Neural progenitor cell (in vitro differentiated cells): ENCODE measurements at regions not wholly inside any gene's neighbourhood (a gene's known extent, or its start where the extent isn't known, plus 50 kb on each side); places are given as distances from the start of the nearest gene placed in this dataset.

Source experiments
- DNase-seq: peaks from one replicate; pipeline ENCODE4 v3.0.0-alpha.2; 2016; ENCODE audit warnings: low spot score
- H2AFZ ChIP-seq: fragments of 200-600 bp; sonication (generic); replicated peaks from 2 replicates; pipeline ENCODE4 v1.6.1; 2016; ENCODE audit warnings: antibody characterized with exemption
- H3F3A ChIP-seq: fragments of 200-600 bp; sonication (generic); 2 replicates; pipeline ENCODE4 v1.6.1; 2016; ENCODE audit warnings: antibody characterized with exemption, low read depth
- H3K27ac ChIP-seq: fragments of 200-600 bp; sonication (generic); 2 replicates; pipeline ENCODE4 v1.5.1; 2016; ENCODE audit warnings: mild to moderate bottlenecking
- H3K27me3 ChIP-seq: fragments of 200-600 bp; sonication (generic); 2 replicates; pipeline ENCODE4 v1.6.1; 2016; ENCODE audit warnings: mild to moderate bottlenecking, moderate library complexity
- H3K36me3 ChIP-seq: fragments of 200-600 bp; sonication (generic); 2 replicates; pipeline ENCODE4 v1.5.1; 2016
- H3K4me1 ChIP-seq: fragments of 200-600 bp; sonication (generic); 2 replicates; pipeline ENCODE4 v1.6.1; 2016; ENCODE audit warnings: mixed run types
- H3K4me2 ChIP-seq: fragments of 200-600 bp; sonication (generic); 2 replicates; pipeline ENCODE4 v1.6.1; 2016
- H3K4me3 ChIP-seq: fragments of 200-600 bp; sonication (generic); 2 replicates; pipeline ENCODE4 v1.5.1; 2016
- H3K79me2 ChIP-seq: fragments of 200-600 bp; sonication (generic); 2 replicates; pipeline ENCODE4 v1.6.1; 2016; ENCODE audit warnings: low read depth
- H3K9ac ChIP-seq: fragments of 200-600 bp; sonication (generic); 2 replicates; pipeline ENCODE4 v1.6.1; 2016
- H3K9me3 ChIP-seq: fragments of 200-600 bp; sonication (generic); 2 replicates; pipeline ENCODE4 v1.5.1; 2016; ENCODE audit warnings: low read depth
- H4K20me1 ChIP-seq: fragments of 200-600 bp; sonication (generic); 2 replicates; pipeline ENCODE4 v1.6.1; 2016; ENCODE audit warnings: low read depth
- H3K27ac Mint-ChIP-seq: 3 replicates; pipeline ENCODE4 v1.8.0; 2021; ENCODE audit warnings: mixed read lengths
- H3K27me3 Mint-ChIP-seq: 2 replicates; pipeline ENCODE4 v1.8.0; 2022; ENCODE audit warnings: low read depth, mild to moderate bottlenecking, inconsistent platforms, moderate library complexity, mixed read lengths; ENCODE audit not compliant: insufficient read depth
- H3K36me3 Mint-ChIP-seq: 3 replicates; pipeline ENCODE4 v1.8.0; 2021; ENCODE audit warnings: mixed read lengths
- H3K4me1 Mint-ChIP-seq: 3 replicates; pipeline ENCODE4 v1.8.0; 2021; ENCODE audit warnings: mixed read lengths
- H3K4me3 Mint-ChIP-seq: 3 replicates; pipeline ENCODE4 v1.8.0; 2021; ENCODE audit warnings: mild to moderate bottlenecking, moderate library complexity, mixed read lengths
- H3K9me3 Mint-ChIP-seq: 3 replicates; pipeline ENCODE4 v1.8.0; 2020; ENCODE audit warnings: mixed read lengths
- CTCF ChIP-seq: fragments of 200-600 bp; sonication (generic); IDR thresholded peaks from 2 replicates; pipeline ENCODE4 v1.5.1; 2017; ENCODE audit warnings: antibody characterized with exemption, mild to moderate bottlenecking
- EZH2 ChIP-seq: fragments of 200-600 bp; sonication (generic); IDR thresholded peaks from 2 replicates; pipeline ENCODE4 v1.6.1; 2017; ENCODE audit warnings: antibody characterized with exemption, mild to moderate bottlenecking, moderate library complexity
- EZH2phosphoT487 ChIP-seq: fragments of 200-600 bp; sonication (generic); IDR thresholded peaks from 2 replicates; pipeline ENCODE4 v1.6.1; 2017; ENCODE audit warnings: antibody characterized with exemption

GRCh38 chr21:16473988-16474387 is 744.2 kb downstream of the USP25 start:
- no peaks in the 10 kb centered on the region for H3K27me3 ChIP-seq
- H3K4me1 Mint-ChIP-seq: no peaks in the 10 kb centered on the region
- peaks cover 18% of the 10 kb centered on the region for H3K36me3 Mint-ChIP-seq
- no peaks in the 10 kb centered on the region for H3F3A ChIP-seq
- no peak for TF ChIP-seq CTCF
- no peak for TF ChIP-seq EZH2
- TF ChIP-seq EZH2phosphoT487: no peak
- peaks cover 13% of the 10 kb centered on the region for H3K9me3 Mint-ChIP-seq
- DNase-seq: no peak
- no peak overlapping the region for H3K27ac Mint-ChIP-seq
- no peak overlapping the region for H3K4me2 ChIP-seq
- H3K4me3 Mint-ChIP-seq: no peak overlapping the region
- no peak overlapping the region for H3K27ac ChIP-seq
- H3K36me3 ChIP-seq: no peaks in the 10 kb centered on the region
- H2AFZ ChIP-seq: no peak overlapping the region
- H3K9ac ChIP-seq: no peak overlapping the region
- no peaks in the 10 kb centered on the region for H4K20me1 ChIP-seq
- no peaks in the 10 kb centered on the region for H3K79me2 ChIP-seq
- H3K4me1 ChIP-seq: no peaks in the 10 kb centered on the region
- H3K4me3 ChIP-seq: no peak overlapping the region
- no peaks in the 10 kb centered on the region for H3K27me3 Mint-ChIP-seq
- no peaks in the 10 kb centered on the region for H3K9me3 ChIP-seq

- H3K36me3 Mint-ChIP-seq: peaks cover 26% of the 10 kb centered on the region
- H3K27ac Mint-ChIP-seq: no peak overlapping the region
- H3K9me3 Mint-ChIP-seq: peaks cover 34% of the 10 kb centered on the region
- Histone ChIP-seq H3K4me3 (no peak overlapping the region), H3K79me2 (no peaks in the 10 kb centered on the region), H3K36me3 (no peaks in the 10 kb centered on the region), H3K9me3 (no peaks in the 10 kb centered on the region), H3K27ac (no peak overlapping the region), H3F3A (no peaks in the 10 kb centered on the region), H3K27me3 (no peaks in the 10 kb centered on the region), H3K4me1 (no peaks in the 10 kb centered on the region), H4K20me1 (no peaks in the 10 kb centered on the region), H3K9ac (no peak overlapping the region), H2AFZ (no peak overlapping the region), H3K4me2 (no peak overlapping the region)
- H3K4me3 Mint-ChIP-seq: no peak overlapping the region
- no peak for TF ChIP-seq EZH2phosphoT487
- no peak for TF ChIP-seq EZH2
- no peak for TF ChIP-seq CTCF
- no peak for DNase-seq
- no peaks in the 10 kb centered on the region for H3K27me3 Mint-ChIP-seq
- no peaks in the 10 kb centered on the region for H3K4me1 Mint-ChIP-seq
These were observed 746.5 kb downstream of the USP25 start for GRCh38 chr21:16476056-16476825.

- H3K79me2 ChIP-seq: no peaks in the 10 kb centered on the region
- H3K4me2 ChIP-seq: no peak overlapping the region
- Mint-ChIP-seq H3K4me3 (no peak overlapping the region), H3K4me1 (no peaks in the 10 kb centered on the region), H3K27me3 (no peaks in the 10 kb centered on the region), H3K9me3 (peaks cover 15% of the 10 kb centered on the region), H3K36me3 (peaks cover 18% of the 10 kb centered on the region), H3K27ac (no peak overlapping the region)
- H3K27ac ChIP-seq: no peak overlapping the region
- H4K20me1 ChIP-seq: no peaks in the 10 kb centered on the region
- DNase-seq: no peak
- H3K27me3 ChIP-seq: no peaks in the 10 kb centered on the region
- H3K9ac ChIP-seq: no peak overlapping the region
- H3K4me3 ChIP-seq: no peak overlapping the region
- H3K9me3 ChIP-seq: no peaks in the 10 kb centered on the region
- no peaks in the 10 kb centered on the region for H3F3A ChIP-seq
- H3K36me3 ChIP-seq: no peaks in the 10 kb centered on the region
- TF ChIP-seq CTCF: no peak
- no peak for TF ChIP-seq EZH2phosphoT487
- TF ChIP-seq EZH2: no peak
- no peaks in the 10 kb centered on the region for H3K4me1 ChIP-seq
- no peak overlapping the region for H2AFZ ChIP-seq
These were observed 758.3 kb downstream of the USP25 start for GRCh38 chr21:16488042-16488441.
